Cardiac muscle cell (in vitro differentiated cells and primary cell): ENCODE measurements at regions not wholly inside any gene's neighbourhood (a gene's known extent, or its start where the extent isn't known, plus 50 kb on each side); places are given as distances from the start of the nearest gene placed in this dataset.

Experiments used
- DNase-seq, 2 donors: peaks; one replicate each; pipeline versions ENCODE4 v3.0.0 to v3.0.0-alpha.2; 2010 to 2017; ENCODE audit warnings: low read depth in 1 of 2, low spot score in 1 of 2
- H3K27ac ChIP-seq: fragments of 200-600 bp; sonication (generic); 2 replicates; pipeline ENCODE4 v1.5.1; 2016
- H3K27me3 ChIP-seq: fragments of 200-600 bp; sonication (generic); 2 replicates; pipeline ENCODE4 v1.6.0; 2016; ENCODE audit warnings: control low read depth
- H3K36me3 ChIP-seq: fragments of 200-600 bp; sonication (generic); 2 replicates; pipeline ENCODE4 v1.5.1; 2016; ENCODE audit warnings: control low read depth
- H3K4me1 ChIP-seq: fragments of 200-600 bp; sonication (generic); 2 replicates; pipeline ENCODE4 v1.8.1; 2017; ENCODE audit warnings: low read depth, mild to moderate bottlenecking, mixed run types
- H3K4me3 ChIP-seq: fragments of 200-600 bp; sonication (generic); 2 replicates; pipeline ENCODE4 v1.5.1; 2016; ENCODE audit warnings: mild to moderate bottlenecking
- H3K9me3 ChIP-seq: fragments of 200-600 bp; sonication (generic); 2 replicates; pipeline ENCODE4 v1.5.1; 2017; ENCODE audit warnings: low read depth, mild to moderate bottlenecking, control low read depth
- CTCF ChIP-seq: IDR thresholded peaks from 2 replicates; pipeline ENCODE4 v1.5.1; 2012; ENCODE audit warnings: low read depth, mild to moderate bottlenecking, low read length

GRCh38 chr1:221011145-221011544 lies 131.9 kb downstream of the HLX start:
- TF ChIP-seq CTCF = no peak
- Histone ChIP-seq H3K9me3 (no peaks in the 10 kb centered on the region), H3K4me3 (no peak overlapping the region), H3K27me3 (peaks cover 44% of the 10 kb centered on the region), H3K27ac (no peak overlapping the region), H3K36me3 (no peaks in the 10 kb centered on the region), H3K4me1 (peaks cover 4% of the 10 kb centered on the region)
- DNase-seq = no peak

- H3K9me3 ChIP-seq = no peaks in the 10 kb centered on the region
- H3K27ac ChIP-seq = no peak overlapping the region
- H3K4me3 ChIP-seq = no peak overlapping the region
- no peak for DNase-seq
- H3K27me3 ChIP-seq = peaks cover 54% of the 10 kb centered on the region
- no peaks in the 10 kb centered on the region for H3K36me3 ChIP-seq
- no peak for TF ChIP-seq CTCF
- H3K4me1 ChIP-seq = peaks cover 4% of the 10 kb centered on the region
Measured at GRCh38 chr1:221012120-221012519, 132.9 kb downstream of the HLX start.

DNA sequence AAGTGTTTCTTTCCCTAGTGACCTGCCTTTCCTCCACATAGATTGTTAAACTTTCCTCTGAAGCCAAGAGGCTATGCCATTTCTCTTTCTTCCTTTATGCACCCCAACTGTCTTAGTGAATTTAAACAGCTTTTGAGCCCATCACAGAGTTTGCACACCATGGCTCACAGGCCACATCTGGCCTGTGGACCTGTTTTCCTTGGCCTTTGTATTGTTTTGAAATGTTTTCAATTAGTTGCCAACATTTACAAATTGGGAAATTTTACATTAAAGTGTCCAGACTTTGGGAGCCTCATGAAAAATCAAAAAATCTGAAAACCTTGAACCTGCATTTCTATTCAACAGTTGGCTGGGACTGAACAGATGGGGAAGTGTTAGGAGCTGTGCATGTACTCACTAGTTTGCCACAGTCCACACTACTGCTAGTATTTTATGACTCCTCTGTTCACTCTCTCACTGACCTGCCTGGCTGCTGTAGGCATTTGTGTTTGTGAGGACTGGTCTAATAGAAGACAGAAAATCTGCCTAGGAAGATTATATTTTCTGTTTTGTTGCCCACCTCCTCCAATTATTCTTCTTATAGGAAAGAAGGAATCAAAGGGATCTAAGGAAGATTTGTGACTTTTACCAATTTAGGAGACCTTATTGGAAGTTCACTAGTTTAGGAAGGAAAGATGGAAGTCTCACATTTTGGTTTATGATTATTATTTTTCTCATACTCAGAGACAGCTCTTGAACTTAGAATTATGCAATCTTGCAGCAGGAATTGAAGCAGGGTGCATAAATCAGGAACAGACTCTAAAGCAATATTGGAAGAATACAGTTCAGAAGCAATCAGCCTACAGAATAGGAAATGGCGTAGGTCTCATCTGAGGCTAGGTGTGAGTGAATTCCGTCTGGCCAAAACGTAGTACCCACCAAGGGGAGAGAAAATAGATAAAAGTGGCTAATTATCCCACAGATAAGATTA lies 134.7 kb downstream of the HLX start:
- Histone ChIP-seq H3K9me3 (no peaks in the 10 kb centered on the region), H3K27ac (no peak overlapping the region), H3K4me3 (no peak overlapping the region), H3K27me3 (peaks cover 71% of the 10 kb centered on the region), H3K36me3 (no peaks in the 10 kb centered on the region), H3K4me1 (peaks cover 4% of the 10 kb centered on the region)
- no peak for DNase-seq
- no peak for TF ChIP-seq CTCF

- peaks cover 81% of the 10 kb centered on the region for H3K27me3 ChIP-seq
- no peak overlapping the region for H3K4me3 ChIP-seq
- no peak overlapping the region for H3K27ac ChIP-seq
- no peaks in the 10 kb centered on the region for H3K36me3 ChIP-seq
- H3K4me1 ChIP-seq = peaks cover 4% of the 10 kb centered on the region
- peak in 1 of 2 donors; percentile 81 for DNase-seq
- no peaks in the 10 kb centered on the region for H3K9me3 ChIP-seq
- no peak for TF ChIP-seq CTCF
Measured at GRCh38 chr1:221015159-221015790, 136.0 kb downstream of the HLX start.

- peaks cover 81% of the 10 kb centered on the region for H3K27me3 ChIP-seq
- H3K4me3 ChIP-seq = no peak overlapping the region
- no peak for DNase-seq
- no peaks in the 10 kb centered on the region for H3K9me3 ChIP-seq
- H3K4me1 ChIP-seq = peaks cover 4% of the 10 kb centered on the region
- H3K36me3 ChIP-seq = no peaks in the 10 kb centered on the region
- no peak overlapping the region for H3K27ac ChIP-seq
- TF ChIP-seq CTCF = no peak
Measured at GRCh38 chr1:221016751-221017150, 137.5 kb downstream of the HLX start.
